ENCODE measurements at regions not wholly inside any gene's neighbourhood (a gene's known extent, or its start where the extent isn't known, plus 50 kb on each side); places are given as distances from the start of the nearest gene placed in this dataset.
"Not testable (repeated sequence)": the region's sequence is repeated elsewhere in the genome, so short reads cannot be mapped to it uniquely, and the experiment has no call there.

GRCh38 chr21:29396951-29397455 is 98.3 kb downstream of the BACH1 start:
- DNase-seq (ENCODE audit: low read depth in 1 of 2, low spot score in 1 of 2), result no peak

DNA sequence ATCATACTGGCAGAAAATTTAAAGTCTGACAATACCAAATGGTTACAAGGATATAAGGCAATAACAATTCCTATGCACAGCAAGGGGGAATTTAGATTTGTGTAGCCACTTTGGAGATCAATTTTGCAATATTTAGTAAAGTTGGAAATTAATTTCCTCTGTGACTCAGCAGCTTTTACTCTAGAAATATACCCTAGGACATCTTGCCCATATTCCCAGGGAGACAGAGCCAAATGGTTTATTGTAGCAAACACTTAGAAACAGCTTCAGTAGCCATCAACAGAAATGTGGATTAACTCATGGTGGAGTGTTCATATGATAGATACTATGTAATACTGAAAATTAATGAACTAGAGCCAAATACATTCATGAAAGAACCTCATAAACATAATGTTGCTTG is 104.6 kb downstream of the BACH1 start:
- DNase-seq (ENCODE audit: low read depth in 1 of 2, low spot score in 1 of 2), result no peak

- no peak for DNase-seq (ENCODE audit: low read depth in 1 of 2, low spot score in 1 of 2)
These were observed 105.3 kb downstream of the BACH1 start for GRCh38 chr21:29403922-29404538.

DNA sequence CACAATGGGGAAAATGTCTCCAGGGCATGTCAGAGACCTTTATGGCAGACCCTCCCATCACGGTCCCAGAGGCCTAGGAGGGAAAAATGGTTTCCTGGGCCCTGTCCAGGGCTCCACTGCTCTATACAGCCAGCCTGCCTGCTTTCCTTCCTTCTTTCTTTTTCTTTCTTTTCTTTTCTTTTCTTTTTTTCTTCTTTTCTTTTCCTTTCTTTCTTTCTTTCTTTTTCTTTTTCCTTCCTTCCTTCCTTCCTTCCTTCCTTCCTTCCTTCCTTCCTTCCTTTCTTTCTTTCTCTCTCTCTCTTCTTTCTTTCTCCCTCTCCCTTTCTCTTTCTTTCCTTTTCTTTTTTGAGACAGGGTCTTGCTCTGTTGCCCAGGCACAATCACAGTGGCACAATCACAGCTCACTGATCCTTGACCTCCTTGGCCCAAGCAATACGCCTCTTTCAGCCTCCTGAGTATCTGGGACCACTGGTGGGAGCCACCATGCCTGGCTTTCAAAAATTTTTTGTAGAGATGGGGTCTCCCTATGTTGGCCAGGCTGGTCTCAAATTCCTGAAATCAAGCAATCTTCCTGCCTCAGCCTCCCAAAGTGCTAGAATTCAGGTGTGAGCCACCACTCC is 106.9 kb downstream of the BACH1 start:
- DNase-seq (ENCODE audit: low read depth in 1 of 2, low spot score in 1 of 2), result no peak

- no peak for DNase-seq (ENCODE audit: low read depth in 1 of 2, low spot score in 1 of 2)
These were observed 107.7 kb downstream of the BACH1 start for GRCh38 chr21:29406385-29406784.

GRCh38 chr21:29407571-29407970 is 108.8 kb downstream of the BACH1 start:
- DNase-seq (ENCODE audit: low read depth in 1 of 2, low spot score in 1 of 2), result no peak

DNA sequence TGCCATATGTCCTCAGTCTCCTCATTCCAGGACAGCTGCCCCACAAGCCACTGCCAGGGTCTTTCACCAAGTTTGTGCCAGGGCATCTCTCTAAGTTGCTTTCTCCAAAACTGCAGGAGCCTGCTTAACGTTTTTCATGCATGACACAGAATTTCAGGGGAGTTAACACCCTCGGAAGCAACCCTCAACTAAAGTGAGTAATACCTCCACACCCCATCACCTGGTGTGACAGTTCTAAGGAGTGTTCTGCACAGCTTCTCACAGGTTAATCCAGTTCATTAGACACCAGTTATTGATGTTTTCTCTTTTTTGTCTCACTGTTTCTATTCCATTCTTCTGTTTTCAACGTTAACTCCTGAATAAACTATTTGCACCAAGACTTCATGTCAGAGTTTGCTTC is 115.0 kb downstream of the BACH1 start:
- DNase-seq (ENCODE audit: low read depth in 1 of 2, low spot score in 1 of 2), result no peak

DNA sequence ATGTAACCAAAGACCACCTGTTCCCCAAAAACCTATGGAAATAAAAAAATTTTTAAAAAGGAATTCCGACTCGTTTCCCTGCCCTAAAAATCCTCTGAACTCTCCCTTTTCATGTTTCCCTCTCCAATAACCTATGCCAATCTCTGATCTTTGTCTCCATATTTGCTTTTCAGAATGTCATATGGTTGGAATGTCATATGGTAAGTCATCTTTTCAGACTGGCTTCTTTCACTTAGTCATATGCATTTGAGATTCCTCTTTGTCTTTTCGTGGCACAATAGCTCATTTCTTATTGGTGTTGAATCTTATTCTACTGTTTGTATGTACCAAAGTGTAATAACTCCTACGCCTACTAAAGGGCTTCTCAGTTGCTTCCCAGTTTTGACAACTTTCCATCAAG is 117.5 kb downstream of the BACH1 start:
- DNase-seq (ENCODE audit: low read depth in 1 of 2, low spot score in 1 of 2), result no peak

DNA sequence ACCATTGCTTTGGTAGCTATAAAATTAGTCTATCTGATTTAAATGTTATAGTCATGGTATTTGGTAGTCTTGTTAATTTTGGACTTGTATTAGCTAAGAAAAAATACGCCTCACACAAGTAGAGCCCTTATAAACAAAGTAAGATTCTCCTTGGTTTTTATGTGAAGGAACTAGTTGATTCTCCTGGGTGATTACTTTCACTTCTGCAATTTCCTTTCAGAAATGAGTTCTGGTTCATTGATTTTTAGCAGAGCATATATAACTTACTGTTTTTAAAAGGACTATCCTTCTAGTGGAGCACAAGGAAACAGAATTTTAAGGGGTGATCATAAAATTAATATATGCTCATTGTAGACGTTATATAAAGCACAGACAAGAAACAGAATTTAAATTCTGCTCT is 120.1 kb downstream of the BACH1 start:
- DNase-seq (ENCODE audit: low read depth in 1 of 2, low spot score in 1 of 2), result no peak

- no peak for DNase-seq (ENCODE audit: low read depth in 1 of 2, low spot score in 1 of 2)
These were observed 120.7 kb downstream of the BACH1 start for GRCh38 chr21:29419422-29419821.

- DNase-seq (ENCODE audit: low read depth in 1 of 2, low spot score in 1 of 2), result no peak
These were observed 124.6 kb downstream of the BACH1 start for GRCh38 chr21:29423099-29423870.

DNA sequence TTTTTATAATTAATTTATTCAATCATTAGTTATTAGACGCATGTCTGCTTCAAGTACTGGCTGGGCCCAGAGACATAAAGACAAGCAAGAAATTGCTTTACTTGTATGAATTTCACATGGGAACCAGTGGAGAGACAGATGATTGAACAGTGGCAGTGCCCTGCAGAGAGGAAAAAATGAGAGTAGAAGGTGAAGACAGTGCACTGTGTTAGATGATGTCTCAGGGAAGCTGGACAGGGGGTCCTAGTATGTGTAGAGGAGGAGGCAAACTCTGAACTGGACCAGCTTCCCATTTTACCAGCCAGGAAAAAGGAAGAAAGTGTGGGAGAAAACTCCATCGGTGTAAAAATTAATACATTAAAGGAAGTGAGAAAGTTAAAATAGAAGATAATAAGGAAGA is 126.0 kb downstream of the BACH1 start:
- no peak for DNase-seq (ENCODE audit: low read depth in 1 of 2, low spot score in 1 of 2)

- no peak for DNase-seq (ENCODE audit: low read depth in 1 of 2, low spot score in 1 of 2)
These were observed 130.5 kb downstream of the BACH1 start for GRCh38 chr21:29429218-29429617.

DNA sequence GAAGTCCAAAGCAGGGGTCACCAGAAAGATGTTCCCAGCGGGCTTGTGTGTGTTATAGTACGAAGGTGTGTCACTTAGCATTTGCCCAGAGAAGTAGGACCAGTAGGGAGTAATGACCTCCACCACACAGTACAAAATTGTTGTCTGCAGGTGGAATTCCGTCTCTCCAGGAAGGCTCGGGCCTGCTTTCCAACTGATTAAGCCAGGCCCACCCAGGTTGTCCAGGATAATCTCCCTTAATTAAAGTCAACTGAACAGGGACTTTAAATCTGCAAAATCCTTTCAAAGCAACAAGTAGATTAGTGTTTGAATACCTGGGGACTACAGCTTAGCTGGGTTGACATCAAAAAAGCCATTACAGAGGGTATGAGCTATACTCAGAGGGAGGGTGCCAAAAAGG is 131.3 kb downstream of the BACH1 start:
- no peak for DNase-seq (ENCODE audit: low read depth in 1 of 2, low spot score in 1 of 2)

DNA sequence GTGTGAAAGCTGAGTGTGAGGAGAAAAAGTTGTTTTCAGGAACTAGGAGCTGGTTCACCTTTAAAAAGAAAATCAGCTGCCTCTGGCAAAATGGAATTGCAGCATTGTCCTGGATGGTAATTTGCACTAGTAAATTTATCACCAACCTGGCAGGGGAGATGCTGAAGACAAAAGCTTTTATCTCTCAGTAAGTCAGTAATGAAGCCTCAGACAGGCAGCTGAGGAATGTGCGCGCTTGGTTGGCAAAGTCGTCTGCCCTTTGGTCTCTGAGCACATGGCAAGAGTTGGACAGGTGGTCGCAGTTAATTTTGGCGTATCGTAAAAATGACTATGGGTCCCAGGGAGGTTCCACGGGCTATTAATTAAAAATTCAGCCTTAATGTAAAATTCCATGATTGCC is 131.9 kb downstream of the BACH1 start:
- no peak for DNase-seq (ENCODE audit: low read depth in 1 of 2, low spot score in 1 of 2)

DNA sequence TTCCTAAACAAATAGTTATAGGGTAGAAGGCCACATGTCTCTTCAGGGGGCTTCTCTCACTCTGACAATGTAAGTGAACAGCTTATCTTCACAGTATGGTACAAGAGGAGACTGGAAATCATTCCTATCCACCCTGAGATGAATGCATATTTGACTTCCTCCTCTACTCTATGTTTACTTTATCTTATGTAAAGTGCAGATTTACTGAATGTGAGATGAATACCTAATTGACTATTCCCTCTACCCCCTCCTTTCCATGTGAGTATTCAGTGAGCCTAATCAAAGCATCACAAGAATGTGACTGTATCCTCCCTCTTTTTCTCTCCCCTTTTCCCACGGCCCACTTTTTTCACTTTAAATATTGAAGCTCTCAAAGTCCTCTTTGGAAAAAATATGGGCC is 132.5 kb downstream of the BACH1 start:
- DNase-seq (ENCODE audit: low read depth in 1 of 2, low spot score in 1 of 2), result no peak

- DNase-seq (ENCODE audit: low read depth in 1 of 2, low spot score in 1 of 2), result no peak
These were observed 133.0 kb downstream of the BACH1 start for GRCh38 chr21:29431680-29432079.

- DNase-seq (ENCODE audit: low read depth in 1 of 2, low spot score in 1 of 2), result no peak
These were observed 134.8 kb downstream of the BACH1 start for GRCh38 chr21:29433366-29434059.

GRCh38 chr21:29434081-29434480 is 135.4 kb downstream of the BACH1 start:
- no peak for DNase-seq (ENCODE audit: low read depth in 1 of 2, low spot score in 1 of 2)

GRCh38 chr21:29434982-29435381 is 136.3 kb downstream of the BACH1 start:
- DNase-seq (ENCODE audit: low read depth in 1 of 2, low spot score in 1 of 2), result not testable (repeated sequence)

DNA sequence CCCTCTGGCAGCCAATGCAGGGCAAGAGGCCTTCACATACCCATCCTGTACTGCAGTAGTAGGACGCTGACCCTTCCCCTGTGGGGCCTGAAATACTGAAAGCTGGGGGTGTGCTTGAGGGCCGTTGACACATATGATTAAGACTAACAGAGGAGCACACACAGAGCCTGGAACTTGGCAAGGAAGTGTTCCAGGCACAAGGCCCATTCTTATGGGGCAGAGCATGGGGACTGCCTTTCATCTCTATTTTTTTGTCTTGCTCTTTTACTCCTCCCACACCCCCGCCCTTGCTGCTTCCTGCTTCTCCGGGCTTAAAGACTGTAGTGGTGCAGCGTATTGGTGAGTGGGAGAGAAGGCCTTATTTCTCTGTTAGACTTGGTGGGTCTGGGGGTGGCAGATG is 137.4 kb downstream of the BACH1 start:
- peak in 1 of 2 donors; percentile 16 for DNase-seq (ENCODE audit: low read depth in 1 of 2, low spot score in 1 of 2)

- no peak for DNase-seq (ENCODE audit: low read depth in 1 of 2, low spot score in 1 of 2)
These were observed 137.9 kb downstream of the BACH1 start for GRCh38 chr21:29436650-29437049.
